ENCODE measurements at regions not wholly inside any gene's neighbourhood (a gene's known extent, or its start where the extent isn't known, plus 50 kb on each side); places are given as distances from the start of the nearest gene placed in this dataset.

DNA sequence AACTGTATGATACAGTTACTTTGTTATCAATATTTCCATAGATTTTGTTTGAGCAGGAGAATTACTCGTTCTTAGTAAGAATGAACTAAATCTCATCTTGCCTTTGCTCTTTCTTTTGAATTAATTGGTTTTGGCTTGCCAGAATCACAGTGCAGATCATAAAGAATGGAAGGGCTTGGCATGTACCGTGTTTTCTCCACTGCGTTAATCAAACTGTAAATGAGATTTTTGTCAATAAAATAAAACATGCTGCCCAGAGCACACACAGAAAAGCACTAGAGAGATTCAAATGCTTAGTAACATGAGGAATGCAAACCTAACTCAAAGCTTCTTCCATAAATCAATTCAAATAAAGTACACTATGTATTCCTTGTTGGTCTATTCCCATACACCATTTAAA lies 229.6 kb upstream of the CDH2 start:
- Histone ChIP-seq H3K4me3 (no peak overlapping the region), H3K27ac (ENCODE audit: low read depth in 1 of 2, low read length in 1 of 2) (no peak overlapping the region), H3K4me1 (ENCODE audit: control insufficient read depth in 5 of 5, insufficient read depth in 5 of 5, low read length in 5 of 5) (no peaks in the 10 kb centered on the region), H3K27me3 (ENCODE audit: control insufficient read depth in 3 of 3, insufficient read depth in 3 of 3, low read length in 2 of 3) (no peaks in the 10 kb centered on the region), H3K9ac (ENCODE audit: insufficient read depth in 1 of 2, low read length in 2 of 2) (no peak overlapping the region), H3K36me3 (ENCODE audit: control insufficient read depth in 4 of 4, insufficient read depth in 4 of 4, low read length in 4 of 4) (no peaks in the 10 kb centered on the region), H3K9me3 (ENCODE audit: control insufficient read depth in 4 of 4, insufficient read depth in 3 of 4, low read length in 3 of 4) (no peaks in the 10 kb centered on the region)
- DNase-seq, result no peak
- 48 to 49% methylated on average over 3 of the region's 3 CpGs for WGBS, 2 donors
- no peak for ATAC-seq (ENCODE audit: insufficient read depth, low FRiP score)
- TF ChIP-seq, protein P1, sequence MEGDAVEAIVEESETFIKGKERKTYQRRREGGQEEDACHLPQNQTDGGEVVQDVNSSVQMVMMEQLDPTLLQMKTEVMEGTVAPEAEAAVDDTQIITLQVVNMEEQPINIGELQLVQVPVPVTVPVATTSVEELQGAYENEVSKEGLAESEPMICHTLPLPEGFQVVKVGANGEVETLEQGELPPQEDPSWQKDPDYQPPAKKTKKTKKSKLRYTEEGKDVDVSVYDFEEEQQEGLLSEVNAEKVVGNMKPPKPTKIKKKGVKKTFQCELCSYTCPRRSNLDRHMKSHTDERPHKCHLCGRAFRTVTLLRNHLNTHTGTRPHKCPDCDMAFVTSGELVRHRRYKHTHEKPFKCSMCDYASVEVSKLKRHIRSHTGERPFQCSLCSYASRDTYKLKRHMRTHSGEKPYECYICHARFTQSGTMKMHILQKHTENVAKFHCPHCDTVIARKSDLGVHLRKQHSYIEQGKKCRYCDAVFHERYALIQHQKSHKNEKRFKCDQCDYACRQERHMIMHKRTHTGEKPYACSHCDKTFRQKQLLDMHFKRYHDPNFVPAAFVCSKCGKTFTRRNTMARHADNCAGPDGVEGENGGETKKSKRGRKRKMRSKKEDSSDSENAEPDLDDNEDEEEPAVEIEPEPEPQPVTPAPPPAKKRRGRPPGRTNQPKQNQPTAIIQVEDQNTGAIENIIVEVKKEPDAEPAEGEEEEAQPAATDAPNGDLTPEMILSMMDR (IDR thresholded peaks at IDR 0.05; ENCODE audit: control extremely low read depth, extremely low read depth), result no peak

DNA sequence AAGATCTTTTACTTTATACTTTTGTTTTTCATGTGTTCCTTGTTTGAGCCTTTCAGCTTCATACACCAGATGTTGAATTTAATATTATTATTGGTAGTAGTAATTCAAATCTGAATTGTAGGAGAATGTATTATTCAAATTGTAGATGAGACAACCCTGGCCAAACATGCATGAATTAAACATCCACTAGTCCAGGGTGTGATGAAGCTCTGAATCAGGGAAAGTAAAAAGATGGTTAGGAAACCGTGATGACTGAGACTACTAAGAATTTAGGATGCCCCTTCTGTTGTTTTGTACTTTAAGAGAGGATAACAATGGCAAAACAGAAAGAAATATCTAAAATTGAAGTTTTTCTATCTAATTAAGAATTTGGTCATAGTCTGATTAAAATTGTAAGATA lies 227.8 kb upstream of the CDH2 start:
- Histone ChIP-seq H3K4me1 (ENCODE audit: control insufficient read depth in 5 of 5, insufficient read depth in 5 of 5, low read length in 5 of 5) (no peaks in the 10 kb centered on the region), H3K27me3 (ENCODE audit: control insufficient read depth in 3 of 3, insufficient read depth in 3 of 3, low read length in 2 of 3) (no peaks in the 10 kb centered on the region), H3K36me3 (ENCODE audit: control insufficient read depth in 4 of 4, insufficient read depth in 4 of 4, low read length in 4 of 4) (no peaks in the 10 kb centered on the region), H3K9me3 (ENCODE audit: control insufficient read depth in 4 of 4, insufficient read depth in 3 of 4, low read length in 3 of 4) (no peaks in the 10 kb centered on the region), H3K4me3 (no peak overlapping the region), H3K9ac (ENCODE audit: insufficient read depth in 1 of 2, low read length in 2 of 2) (no peak overlapping the region), H3K27ac (ENCODE audit: low read depth in 1 of 2, low read length in 1 of 2) (no peak overlapping the region)
- DNase-seq (no peak), ATAC-seq (ENCODE audit: insufficient read depth, low FRiP score) (no peak)
- TF ChIP-seq, protein P1 (IDR thresholded peaks at IDR 0.05; ENCODE audit: control extremely low read depth, extremely low read depth), result no peak
- WGBS, 2 donors, result 59 to 73% methylated on average over 1 of the region's 1 CpG

- DNase-seq (no peak), ATAC-seq (ENCODE audit: insufficient read depth, low FRiP score) (no peak)
- Histone ChIP-seq H3K9me3 (ENCODE audit: control insufficient read depth in 4 of 4, insufficient read depth in 3 of 4, low read length in 3 of 4) (no peaks in the 10 kb centered on the region), H3K36me3 (ENCODE audit: control insufficient read depth in 4 of 4, insufficient read depth in 4 of 4, low read length in 4 of 4) (no peaks in the 10 kb centered on the region), H3K9ac (ENCODE audit: insufficient read depth in 1 of 2, low read length in 2 of 2) (no peak overlapping the region), H3K4me3 (no peak overlapping the region), H3K4me1 (ENCODE audit: control insufficient read depth in 5 of 5, insufficient read depth in 5 of 5, low read length in 5 of 5) (no peaks in the 10 kb centered on the region), H3K27me3 (ENCODE audit: control insufficient read depth in 3 of 3, insufficient read depth in 3 of 3, low read length in 2 of 3) (no peaks in the 10 kb centered on the region), H3K27ac (ENCODE audit: low read depth in 1 of 2, low read length in 1 of 2) (no peak overlapping the region)
- TF ChIP-seq, protein P1 (IDR thresholded peaks at IDR 0.05; ENCODE audit: control extremely low read depth, extremely low read depth), result no peak
- WGBS, 2 donors, result 70 to 71% methylated on average over 5 of the region's 5 CpGs
These were observed 222.9 kb upstream of the CDH2 start for GRCh38 chr18:28399781-28400362.

GRCh38 chr18:28398471-28398870 lies 221.5 kb upstream of the CDH2 start:
- WGBS, 2 donors, result 68 to 78% methylated on average over 1 of the region's 1 CpG
- H3K9me3 ChIP-seq (ENCODE audit: control insufficient read depth in 4 of 4, insufficient read depth in 3 of 4, low read length in 3 of 4), result no peaks in the 10 kb centered on the region
- no peak overlapping the region for H3K27ac ChIP-seq (ENCODE audit: low read depth in 1 of 2, low read length in 1 of 2)
- no peaks in the 10 kb centered on the region for H3K36me3 ChIP-seq (ENCODE audit: control insufficient read depth in 4 of 4, insufficient read depth in 4 of 4, low read length in 4 of 4)
- H3K4me3 ChIP-seq, result no peak overlapping the region
- no peak for DNase-seq
- H3K9ac ChIP-seq (ENCODE audit: insufficient read depth in 1 of 2, low read length in 2 of 2), result no peak overlapping the region
- H3K27me3 ChIP-seq (ENCODE audit: control insufficient read depth in 3 of 3, insufficient read depth in 3 of 3, low read length in 2 of 3), result no peaks in the 10 kb centered on the region
- no peaks in the 10 kb centered on the region for H3K4me1 ChIP-seq (ENCODE audit: control insufficient read depth in 5 of 5, insufficient read depth in 5 of 5, low read length in 5 of 5)
- ATAC-seq (ENCODE audit: insufficient read depth, low FRiP score), result no peak
- TF ChIP-seq, protein P1 (IDR thresholded peaks at IDR 0.05; ENCODE audit: control extremely low read depth, extremely low read depth), result no peak

All from lung (tissue), 11 donors.